Occipital lobe (tissue), 1 donor: ENCODE measurements at regions not wholly inside any gene's neighbourhood (a gene's known extent, or its start where the extent isn't known, plus 50 kb on each side); places are given as distances from the start of the nearest gene placed in this dataset.

Source experiments
- DNase-seq: peaks from one replicate; lab custom pipeline; 2025; lab: John Stamatoyannopoulos, UW

- no peak for DNase-seq
These were observed 264.4 kb downstream of the SKAP2 start for GRCh38 chr7:26599982-26600381.

DNA sequence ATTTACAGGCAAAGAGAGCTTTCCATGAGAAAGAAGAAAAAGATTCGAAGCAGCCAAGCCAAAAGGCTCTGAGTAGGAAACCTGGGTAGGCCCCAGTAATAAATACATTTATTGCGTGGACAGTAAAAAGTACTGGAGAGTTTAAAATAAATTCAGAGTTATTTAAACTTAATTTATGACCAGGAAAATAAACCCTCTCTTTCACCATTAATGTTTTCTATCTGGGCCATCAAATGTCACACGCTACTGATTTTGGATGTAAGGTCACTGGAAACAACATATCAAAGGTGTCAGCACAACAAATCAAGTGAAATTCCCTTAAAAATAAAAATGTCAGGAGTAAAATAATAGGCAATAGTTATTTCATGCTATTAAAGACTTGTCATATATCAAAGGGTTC is 264.0 kb downstream of the SKAP2 start:
- DNase-seq = no peak

GRCh38 chr7:26603631-26604030 is 260.8 kb downstream of the SKAP2 start:
- no peak for DNase-seq

- DNase-seq = no peak
These were observed 256.0 kb downstream of the SKAP2 start for GRCh38 chr7:26608402-26608801.

GRCh38 chr7:26609082-26609481 is 255.3 kb downstream of the SKAP2 start:
- no peak for DNase-seq

GRCh38 chr7:26609532-26609931 is 254.9 kb downstream of the SKAP2 start:
- DNase-seq = no peak

DNA sequence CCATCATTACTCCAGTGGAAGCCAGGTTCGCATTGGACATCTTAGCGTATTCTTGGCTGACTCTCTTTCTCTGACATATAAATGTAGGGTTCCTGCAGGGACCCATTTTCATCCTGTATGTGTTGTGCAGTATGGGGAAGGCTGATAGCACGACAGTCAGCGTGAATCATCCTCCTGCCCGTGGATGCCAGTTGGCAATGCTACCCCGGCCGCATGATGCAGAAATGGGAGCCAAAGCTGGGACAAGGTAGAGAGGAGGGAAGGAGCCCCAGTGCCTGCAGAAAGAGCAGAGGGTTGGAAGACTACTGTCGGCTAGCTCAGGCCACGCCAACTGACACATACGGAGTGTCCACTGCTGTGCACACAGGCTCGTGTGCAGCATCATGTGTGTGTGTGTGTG is 251.6 kb downstream of the SKAP2 start:
- peak; percentile 29 for DNase-seq

DNA sequence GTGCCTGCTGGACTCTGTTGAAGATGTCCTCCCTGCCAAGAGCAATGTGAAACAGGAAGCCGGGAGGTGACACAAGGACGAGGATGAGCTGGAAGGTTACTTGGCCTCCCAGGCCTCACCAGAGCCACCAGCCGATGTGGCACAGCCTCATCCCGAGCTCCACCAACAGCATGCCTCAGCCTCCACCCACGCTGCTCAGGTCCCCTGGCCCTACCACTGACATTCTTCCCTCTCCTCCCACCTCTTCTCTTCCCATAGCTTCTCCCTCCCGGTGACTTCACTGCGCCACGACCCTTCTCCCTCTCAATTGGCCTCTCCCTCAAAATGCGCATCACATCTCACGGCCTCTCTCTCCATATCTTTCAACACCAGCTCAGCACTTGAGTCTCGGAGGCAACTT is 249.9 kb downstream of the SKAP2 start:
- no peak for DNase-seq

DNA sequence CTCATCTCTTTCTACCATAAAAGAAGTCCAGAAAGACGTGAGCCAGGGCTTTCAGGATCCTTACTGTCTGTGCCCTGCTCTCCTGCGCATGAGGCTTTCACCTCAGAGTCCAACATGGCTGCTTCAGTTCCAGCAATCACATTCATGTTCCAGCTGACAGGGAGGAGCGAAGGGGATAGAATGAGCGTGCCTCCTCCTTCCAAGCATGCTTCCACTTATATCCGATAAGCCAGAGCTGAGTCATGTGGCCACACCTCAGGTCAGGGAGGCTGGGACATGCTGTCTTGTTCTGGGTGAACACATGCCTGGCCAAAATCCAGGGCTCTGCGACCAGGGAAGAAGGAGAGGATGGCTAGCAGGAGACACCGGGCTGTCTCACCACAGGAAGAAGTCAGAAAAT is 248.2 kb downstream of the SKAP2 start:
- no peak for DNase-seq

DNA sequence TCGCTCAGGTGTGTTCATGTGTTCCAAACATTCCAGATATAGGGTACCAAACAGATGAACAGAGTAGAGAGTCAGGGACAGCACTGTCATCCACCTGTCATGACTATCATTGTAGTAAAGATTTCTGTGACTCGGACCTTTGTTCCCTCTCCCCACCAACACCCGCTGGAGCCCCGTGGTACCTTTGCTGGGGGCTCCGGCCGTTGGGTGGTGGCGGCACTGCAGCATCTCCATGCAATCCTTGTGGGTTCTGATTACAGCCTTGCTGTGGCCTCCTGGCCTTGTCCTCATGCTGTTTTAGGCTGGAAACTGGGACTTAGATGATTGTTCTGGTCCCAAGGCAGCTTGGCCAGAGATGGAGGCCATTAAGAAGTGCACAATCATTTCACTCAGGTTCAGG is 247.3 kb downstream of the SKAP2 start:
- no peak for DNase-seq
